Loucy (cell line): ENCODE measurements at regions not wholly inside any gene's neighbourhood (a gene's known extent, or its start where the extent isn't known, plus 50 kb on each side); places are given as distances from the start of the nearest gene placed in this dataset.

Experiments used
- EZH2phosphoT487 ChIP-seq: fragments of 200-600 bp; IDR thresholded peaks from 2 replicates; pipeline ENCODE4 v1.6.1; 2018; ENCODE audit warnings: antibody characterized with exemption, mild to moderate bottlenecking, moderate library complexity, borderline replicate concordance
- TF ChIP-seq, protein P1 (sequence below): fragments of 200-600 bp; sonication (generic); conservative IDR thresholded peaks from 2 replicates; pipeline ENCODE4 v1.5.1; 2014; ENCODE audit warnings: mild to moderate bottlenecking, antibody characterized with exemption, low read length

DNA sequence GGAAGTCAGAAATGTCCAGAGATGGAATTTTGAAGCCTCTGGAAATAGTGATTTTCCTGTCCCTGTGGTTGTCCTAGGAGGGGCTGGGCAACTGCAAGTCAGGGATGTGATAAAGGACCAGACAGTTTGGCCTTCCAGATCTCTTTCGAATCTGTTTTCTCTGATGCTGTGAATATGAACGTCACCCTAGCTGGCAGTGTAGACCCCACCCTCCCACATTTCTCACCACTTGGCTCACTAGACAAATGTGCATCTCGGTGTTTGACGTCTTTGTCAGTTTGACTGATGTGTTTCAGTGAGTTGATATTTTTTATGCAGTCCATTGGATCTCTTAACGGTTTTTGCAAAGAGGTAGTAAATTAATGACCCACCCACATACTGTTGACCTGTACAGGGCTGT lies 301.2 kb downstream of the TNS1 start:
- TF ChIP-seq, protein P1, sequence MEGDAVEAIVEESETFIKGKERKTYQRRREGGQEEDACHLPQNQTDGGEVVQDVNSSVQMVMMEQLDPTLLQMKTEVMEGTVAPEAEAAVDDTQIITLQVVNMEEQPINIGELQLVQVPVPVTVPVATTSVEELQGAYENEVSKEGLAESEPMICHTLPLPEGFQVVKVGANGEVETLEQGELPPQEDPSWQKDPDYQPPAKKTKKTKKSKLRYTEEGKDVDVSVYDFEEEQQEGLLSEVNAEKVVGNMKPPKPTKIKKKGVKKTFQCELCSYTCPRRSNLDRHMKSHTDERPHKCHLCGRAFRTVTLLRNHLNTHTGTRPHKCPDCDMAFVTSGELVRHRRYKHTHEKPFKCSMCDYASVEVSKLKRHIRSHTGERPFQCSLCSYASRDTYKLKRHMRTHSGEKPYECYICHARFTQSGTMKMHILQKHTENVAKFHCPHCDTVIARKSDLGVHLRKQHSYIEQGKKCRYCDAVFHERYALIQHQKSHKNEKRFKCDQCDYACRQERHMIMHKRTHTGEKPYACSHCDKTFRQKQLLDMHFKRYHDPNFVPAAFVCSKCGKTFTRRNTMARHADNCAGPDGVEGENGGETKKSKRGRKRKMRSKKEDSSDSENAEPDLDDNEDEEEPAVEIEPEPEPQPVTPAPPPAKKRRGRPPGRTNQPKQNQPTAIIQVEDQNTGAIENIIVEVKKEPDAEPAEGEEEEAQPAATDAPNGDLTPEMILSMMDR, result no peak
- TF ChIP-seq EZH2phosphoT487, result no peak
